GM19025 (cell line): ENCODE measurements at regions not wholly inside any gene's neighbourhood (a gene's known extent, or its start where the extent isn't known, plus 50 kb on each side); places are given as distances from the start of the nearest gene placed in this dataset.
A peak's percentile ranks its signal among the peaks of the same experiment; 100 is the strongest.

ENCODE experiments used
- ATAC-seq: cut with Tn5 transposase; IDR thresholded peaks from one replicate; pipeline ENCODE4 v1.9.1; 2021; ENCODE audit warnings: mild to moderate bottlenecking, low read depth, moderate library complexity; ENCODE audit not compliant: unreplicated experiment

GRCh38 chr7:22566176-22566575, 66.2 kb upstream of the STEAP1B start:
- no peak for ATAC-seq

DNA sequence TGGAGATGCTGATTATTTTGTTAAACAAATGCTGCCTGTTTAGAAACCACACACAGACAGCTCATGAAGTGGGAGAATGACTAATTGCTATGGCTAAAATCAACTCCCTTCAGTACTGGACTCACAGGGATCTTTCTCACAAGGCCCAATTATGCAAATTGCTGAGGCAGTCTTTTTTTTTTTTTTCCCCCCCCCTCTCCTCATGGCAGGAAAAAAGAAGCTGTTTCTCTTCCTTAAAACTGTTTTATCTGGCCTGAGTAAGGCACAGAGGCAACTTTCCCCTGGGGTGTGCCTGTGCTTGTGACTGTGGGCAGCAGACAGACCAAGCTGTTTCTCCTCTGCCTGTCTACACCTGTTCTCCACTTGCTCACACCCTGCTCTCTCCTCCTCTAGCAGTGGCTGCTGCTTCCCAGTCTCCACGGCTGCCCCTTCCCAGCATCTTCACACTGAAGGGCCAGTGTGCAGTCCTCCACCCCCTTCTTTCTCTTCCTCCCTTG, 65.4 kb upstream of the STEAP1B start:
- peak; percentile 31 for ATAC-seq

GRCh38 chr7:22564511-22565045, 64.6 kb upstream of the STEAP1B start:
- ATAC-seq = no peak

DNA sequence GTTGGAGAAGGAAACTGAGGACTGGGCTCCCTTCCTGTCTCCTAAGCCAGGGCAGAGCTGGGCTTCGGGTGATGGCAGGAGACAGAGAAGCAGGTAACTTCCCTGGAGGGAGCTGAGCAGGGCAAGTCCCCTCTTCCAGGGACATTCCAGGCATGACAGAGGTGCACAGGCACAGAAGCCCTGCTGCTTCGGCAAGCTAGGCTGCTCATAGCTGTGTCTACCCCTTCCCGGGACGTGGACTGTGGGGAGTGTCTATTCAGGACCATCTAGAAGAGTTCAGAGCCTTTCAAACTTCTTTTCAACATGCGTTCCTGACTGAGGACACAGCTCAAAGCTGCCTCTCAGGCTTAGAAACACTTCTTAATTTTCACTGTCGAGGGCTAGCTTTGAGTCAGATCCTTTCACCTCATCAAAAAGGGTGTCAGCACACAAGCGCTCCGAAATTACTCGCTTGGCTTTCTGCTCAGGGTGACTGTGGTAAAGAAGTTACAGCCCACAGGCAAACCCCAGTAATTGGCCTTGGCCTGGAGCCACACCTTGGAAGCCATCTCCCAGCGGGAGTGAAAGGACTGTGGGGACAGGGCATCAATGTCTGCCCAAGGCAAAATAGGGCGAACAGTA, 63.7 kb upstream of the STEAP1B start:
- peak; percentile 52 for ATAC-seq

DNA sequence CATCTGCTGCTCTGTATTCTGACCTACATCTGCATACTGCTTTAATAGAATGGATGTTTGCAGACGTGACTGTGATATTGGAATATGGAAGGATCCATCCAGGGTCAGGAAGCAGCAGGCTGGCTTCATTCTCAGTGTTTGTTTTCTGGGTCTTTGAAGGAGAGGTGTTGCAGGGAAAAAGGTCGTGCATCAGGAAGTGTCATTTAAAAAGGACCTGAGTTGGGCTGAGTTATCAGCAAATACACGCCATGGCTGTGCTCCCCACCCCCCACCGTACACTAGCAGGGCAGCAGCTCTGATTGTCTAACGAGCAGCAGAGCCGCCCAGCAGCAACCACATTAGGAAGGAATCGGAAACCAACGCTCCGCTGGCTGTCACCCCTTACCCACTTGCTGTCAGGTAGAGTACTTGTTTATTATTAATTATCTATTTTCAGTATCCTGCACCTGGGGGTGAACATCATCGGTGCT, 63.1 kb upstream of the STEAP1B start:
- ATAC-seq = no peak

- no peak for ATAC-seq
These were observed 62.1 kb upstream of the STEAP1B start for GRCh38 chr7:22561895-22562593.

GRCh38 chr7:22561321-22561811, 61.4 kb upstream of the STEAP1B start:
- no peak for ATAC-seq

GRCh38 chr7:22559829-22560489, 60.0 kb upstream of the STEAP1B start:
- no peak for ATAC-seq

- no peak for ATAC-seq
These were observed 57.2 kb upstream of the STEAP1B start for GRCh38 chr7:22557167-22557566.

- no peak for ATAC-seq
These were observed 55.5 kb upstream of the STEAP1B start for GRCh38 chr7:22555476-22555875.

GRCh38 chr7:22554184-22554583, 54.2 kb upstream of the STEAP1B start:
- no peak for ATAC-seq

GRCh38 chr7:22551768-22552513, 52.0 kb upstream of the STEAP1B start:
- peak; percentile 58 for ATAC-seq

- ATAC-seq = no peak
These were observed 50.6 kb upstream of the STEAP1B start for GRCh38 chr7:22550514-22551030.

DNA sequence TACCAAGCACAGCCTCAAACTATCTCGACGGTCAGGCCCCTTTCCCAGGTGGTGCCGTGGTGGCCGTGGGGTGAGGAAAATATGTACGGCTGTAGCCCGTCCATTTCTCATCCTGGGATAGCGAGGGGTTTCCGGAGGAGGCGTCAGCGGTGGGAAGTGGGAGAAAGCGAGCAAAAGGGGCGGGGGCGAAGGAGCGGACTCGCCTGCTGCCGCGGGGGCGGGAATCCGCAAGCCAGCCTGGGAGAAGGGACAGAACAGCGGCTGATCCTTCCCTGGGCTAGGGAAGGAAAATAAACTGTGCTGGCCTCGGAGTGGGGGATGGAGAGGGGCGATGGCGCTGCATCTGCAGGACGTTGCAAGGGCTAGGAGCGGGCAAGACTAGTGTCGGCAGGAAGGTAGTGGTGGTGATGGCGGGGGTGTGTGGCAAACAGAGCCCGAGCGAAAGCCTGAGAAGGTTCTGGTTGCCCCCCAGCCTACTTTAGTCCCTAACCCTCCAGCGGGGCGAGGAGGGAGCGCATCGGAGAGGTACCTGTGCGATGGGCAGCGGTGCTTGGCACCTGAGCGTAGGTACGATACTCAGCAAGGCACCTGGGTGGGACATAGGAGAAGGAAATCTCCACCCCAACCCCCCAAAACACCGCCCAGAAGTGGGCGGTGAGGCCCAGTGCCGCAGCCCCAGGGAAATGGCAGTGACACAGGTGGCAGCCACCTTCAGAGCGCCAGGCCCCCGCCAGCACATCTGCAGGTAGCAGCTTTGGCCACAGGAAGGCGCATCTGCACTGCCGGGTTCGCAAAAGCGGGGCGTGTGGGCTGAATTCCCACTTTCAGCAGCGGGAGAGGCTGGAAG, 49.9 kb upstream of the STEAP1B start:
- ATAC-seq = no peak
